HG03060 (cell line): ENCODE measurements at regions not wholly inside any gene's neighbourhood (a gene's known extent, or its start where the extent isn't known, plus 50 kb on each side); places are given as distances from the start of the nearest gene placed in this dataset.
"Not testable (repeated sequence)": the region's sequence is repeated elsewhere in the genome, so short reads cannot be mapped to it uniquely, and the experiment has no call there.

Experiments used
- ATAC-seq: cut with Tn5 transposase; IDR thresholded peaks from one replicate; pipeline ENCODE4 v1.9.1; 2021; ENCODE audit warnings: low read depth, moderate number of reproducible peaks; ENCODE audit not compliant: unreplicated experiment

GRCh38 chrX:124679199-124679598 lies 332.8 kb downstream of the SH2D1A start:
- ATAC-seq, result no peak

- no peak for ATAC-seq
Observed at GRCh38 chrX:124680287-124680686, 333.9 kb downstream of the SH2D1A start.

- no peak for ATAC-seq
Observed at GRCh38 chrX:124690495-124690894, 344.1 kb downstream of the SH2D1A start.

GRCh38 chrX:124699876-124700275 lies 353.5 kb downstream of the SH2D1A start:
- ATAC-seq, result no peak

GRCh38 chrX:124717537-124717936 lies 371.2 kb downstream of the SH2D1A start:
- no peak for ATAC-seq

- no peak for ATAC-seq
Observed at GRCh38 chrX:124719060-124719459, 372.7 kb downstream of the SH2D1A start.

GRCh38 chrX:124720532-124720931 lies 374.2 kb downstream of the SH2D1A start:
- ATAC-seq, result no peak

GRCh38 chrX:124725502-124725901 lies 379.1 kb downstream of the SH2D1A start:
- no peak for ATAC-seq

GRCh38 chrX:124726292-124726691 lies 379.9 kb downstream of the SH2D1A start:
- no peak for ATAC-seq

GRCh38 chrX:124726881-124727280 lies 380.5 kb downstream of the SH2D1A start:
- no peak for ATAC-seq

- ATAC-seq, result no peak
Observed at GRCh38 chrX:124736553-124737270, 390.3 kb downstream of the SH2D1A start.

GRCh38 chrX:124737771-124738170 lies 391.4 kb downstream of the SH2D1A start:
- ATAC-seq, result no peak

GRCh38 chrX:124747295-124747694 lies 400.9 kb downstream of the SH2D1A start:
- no peak for ATAC-seq

- no peak for ATAC-seq
Observed at GRCh38 chrX:124764354-124764753, 418.0 kb downstream of the SH2D1A start.

- no peak for ATAC-seq
Observed at GRCh38 chrX:124769166-124769565, 422.8 kb downstream of the SH2D1A start.

- no peak for ATAC-seq
Observed at GRCh38 chrX:124771292-124771691, 424.9 kb downstream of the SH2D1A start.

GRCh38 chrX:124788253-124788652 lies 441.9 kb downstream of the SH2D1A start:
- ATAC-seq, result not testable (repeated sequence)

GRCh38 chrX:124789874-124790273 lies 443.5 kb downstream of the SH2D1A start:
- ATAC-seq, result not testable (repeated sequence)

- no peak for ATAC-seq
Observed at GRCh38 chrX:124791492-124792095, 445.2 kb downstream of the SH2D1A start.

GRCh38 chrX:124796989-124797388 lies 450.6 kb downstream of the SH2D1A start:
- no peak for ATAC-seq

- ATAC-seq, result no peak
Observed at GRCh38 chrX:124804962-124805361, 458.6 kb downstream of the SH2D1A start.

- ATAC-seq, result no peak
Observed at GRCh38 chrX:124805486-124805885, 459.1 kb downstream of the SH2D1A start.
